GM12878 (cell line): ENCODE measurements at regions not wholly inside any gene's neighbourhood (a gene's known extent, or its start where the extent isn't known, plus 50 kb on each side); places are given as distances from the start of the nearest gene placed in this dataset.

Experiments used
- CTCF ChIP-seq, 3 experiments: IDR thresholded peaks in 2 of 3; conservative IDR thresholded peaks in 1 of 3; 2 replicates each; pipeline ENCODE4 v1.5.1; 2011; ENCODE audit warnings: low read depth in 3 of 3, low read length in 3 of 3, mild to moderate bottlenecking in 3 of 3, control low read depth in 2 of 3, moderate library complexity in 2 of 3, inconsistent platforms in 1 of 3, mixed read lengths in 1 of 3; ENCODE audit not compliant: control insufficient read depth in 2 of 3, insufficient read depth in 1 of 3; ENCODE audit errors: extremely low read depth in 1 of 3
- FOS ChIP-seq: IDR thresholded peaks from 3 replicates; pipeline ENCODE4 v1.6.1; 2011; ENCODE audit warnings: borderline replicate concordance; ENCODE audit not compliant: insufficient read length; ENCODE audit errors: extremely low read depth
- SMARCA5 ChIP-seq: fragments of 450-650 bp; IDR thresholded peaks from 2 replicates; pipeline ENCODE4 v1.6.1; 2017; ENCODE audit warnings: mild to moderate bottlenecking
- ZSCAN29 ChIP-seq: fragments of 450-650 bp; IDR thresholded peaks from 2 replicates; pipeline ENCODE4 v1.6.1; 2017; ENCODE audit warnings: mild to moderate bottlenecking, moderate library complexity

GRCh38 chr21:28857752-28858151 lies 134.9 kb downstream of the LTN1 start:
- TF ChIP-seq CTCF (IDR thresholded peaks at IDR 0.05 in 2 of 3, conservative IDR thresholded peaks at IDR 0.05 in 1 of 3; ENCODE audit: control insufficient read depth in 2 of 3, extremely low read depth in 1 of 3, insufficient read depth in 1 of 3, low read depth in 3 of 3, low read length in 3 of 3) (no peak), SMARCA5 (no peak), FOS (no peak), ZSCAN29 (no peak)
